H1 (cell line): ENCODE measurements at regions not wholly inside any gene's neighbourhood (a gene's known extent, or its start where the extent isn't known, plus 50 kb on each side); places are given as distances from the start of the nearest gene placed in this dataset.

ENCODE experiments used
- CTCF ChIA-PET: fragments of 300-600 bp; sonication (Branson Sonifier 250); formaldehyde crosslinking; loops from one replicate; lab custom pipeline; 2021; ENCODE audit not compliant: partially characterized antibody; lab: Charles Lee
- POLR2A ChIA-PET: fragments of 300-600 bp; sonication (Branson Sonifier 250); formaldehyde crosslinking; loops from one replicate; lab custom pipeline; 2021; ENCODE audit warnings: inconsistent platforms; ENCODE audit not compliant: partially characterized antibody; lab: Charles Lee
- DNase-seq, 2 experiments: peaks; one replicate each; pipeline versions ENCODE4 v3.0.0 to v3.0.0-alpha.2; 2010 to 2022; ENCODE audit warnings: low spot score in 2 of 2, low read depth in 1 of 2, mixed read lengths in 1 of 2
- FAIRE-seq: peaks from 2 replicates; lab custom pipeline; 2011; peaks lifted over from hg19 to GRCh38; lab: Jason Lieb, UNC
- H2AFZ ChIP-seq: 2 replicates; pipeline ENCODE4 v1.8.1; 2012; ENCODE audit warnings: low read length, inconsistent platforms
- H2AK5ac ChIP-seq: 2 replicates; pipeline ENCODE4 v1.6.1; 2013; ENCODE audit warnings: low read depth, low read length
- H2BK120ac ChIP-seq: replicated peaks from 2 replicates; pipeline ENCODE3; 2013; ENCODE audit warnings: low read depth, low read length, inconsistent platforms
- H2BK12ac ChIP-seq: 2 replicates; pipeline ENCODE4 v1.6.1; 2013; ENCODE audit warnings: low read depth, low read length
- H2BK15ac ChIP-seq: 2 replicates; pipeline ENCODE4 v1.6.1; 2013; ENCODE audit warnings: low read length
- H2BK20ac ChIP-seq: 2 replicates; pipeline ENCODE4 v1.6.1; 2013; ENCODE audit warnings: low read length
- H2BK5ac ChIP-seq: 2 replicates; pipeline ENCODE4 v1.6.1; 2013; ENCODE audit warnings: low read depth, low read length
- H3K14ac ChIP-seq: 2 replicates; pipeline ENCODE4 v1.6.1; 2013; ENCODE audit warnings: inconsistent platforms; ENCODE audit not compliant: insufficient read length
- H3K18ac ChIP-seq: 2 replicates; pipeline ENCODE4 v1.6.1; 2013; ENCODE audit warnings: low read length; ENCODE audit errors: extremely low read depth
- H3K23ac ChIP-seq: 2 replicates; pipeline ENCODE4 v1.6.1; 2013; ENCODE audit warnings: inconsistent platforms; ENCODE audit not compliant: insufficient read length
- H3K23me2 ChIP-seq: 2 replicates; pipeline ENCODE4 v1.6.1; 2013; ENCODE audit warnings: low read depth, low read length
- H3K27ac ChIP-seq: 2 replicates; pipeline ENCODE4 v1.6.1; 2011; ENCODE audit warnings: low read depth, low read length, inconsistent platforms
- H3K27me3 ChIP-seq, 4 experiments: replicated peaks in 1 of 4; 1 replicate in 1 of 4; 2 replicates in 3 of 4; pipeline versions ENCODE4 v1.6.1 to v1.8.1; 2011 to 2013; ENCODE audit warnings: low read length in 3 of 4, mild to moderate bottlenecking in 3 of 4, inconsistent platforms in 2 of 4, mixed read lengths in 2 of 4, moderate library complexity in 1 of 4; ENCODE audit not compliant: control insufficient read depth in 3 of 4, insufficient read depth in 3 of 4; ENCODE audit errors: extremely low read depth in 1 of 4
- H3K36me3 ChIP-seq, 4 experiments: 2 replicates each; pipeline versions ENCODE4 v1.6.1 to v1.8.1; 2011 to 2013; ENCODE audit warnings: mild to moderate bottlenecking in 4 of 4, low read length in 3 of 4, moderate library complexity in 2 of 4, control low read depth in 1 of 4, inconsistent platforms in 1 of 4; ENCODE audit not compliant: insufficient read depth in 4 of 4, control insufficient read depth in 2 of 4
- H3K4ac ChIP-seq: replicated peaks from 2 replicates; pipeline ENCODE3; 2013; ENCODE audit warnings: low read length, low read depth, mixed read lengths, inconsistent platforms; ENCODE audit not compliant: insufficient read length
- H3K4me1 ChIP-seq, 4 experiments: replicated peaks in 1 of 4; 1 replicate in 1 of 4; 2 replicates in 3 of 4; pipeline versions ENCODE4 v1.6.1 to v1.8.1; 2011 to 2013; ENCODE audit warnings: low read length in 3 of 4, inconsistent platforms in 2 of 4, mixed read lengths in 1 of 4; ENCODE audit not compliant: insufficient read depth in 4 of 4, control insufficient read depth in 3 of 4
- H3K4me2 ChIP-seq, 2 experiments: 2 replicates each; pipeline versions ENCODE4 v1.6.1 to v1.8.1; 2011 to 2013; ENCODE audit warnings: low read depth in 2 of 2, low read length in 2 of 2, control low read depth in 1 of 2, inconsistent platforms in 1 of 2, mild to moderate bottlenecking in 1 of 2; ENCODE audit not compliant: insufficient read depth in 1 of 2
- H3K4me3 ChIP-seq, 4 experiments: fragments of 200-600, 300-600 bp in 1 of 4; sonication (generic), shearing (Covaris generic), sonication (Bioruptor Twin) in 1 of 4; 2 replicates each; pipeline versions ENCODE4 v1.5.1 to v1.8.1; 2011 to 2016; ENCODE audit warnings: low read length in 4 of 4, low read depth in 3 of 4, control low read depth in 2 of 4, inconsistent platforms in 2 of 4, mild to moderate bottlenecking in 2 of 4, mixed read lengths in 1 of 4, moderate library complexity in 1 of 4; ENCODE audit not compliant: insufficient read depth in 2 of 4; ENCODE audit errors: extremely low read depth in 1 of 4
- H3K56ac ChIP-seq: replicated peaks from 2 replicates; pipeline ENCODE3; 2013; ENCODE audit warnings: low read depth, mild to moderate bottlenecking, mixed read lengths, low read length, inconsistent platforms; ENCODE audit not compliant: insufficient read length
- H3K79me1 ChIP-seq: 2 replicates; pipeline ENCODE4 v1.6.1; 2013; ENCODE audit warnings: low read depth, low read length, control low read depth
- H3K79me2 ChIP-seq, 2 experiments: 2 replicates each; pipeline versions ENCODE4 v1.6.1 to v1.8.1; 2012 to 2013; ENCODE audit warnings: low read length in 2 of 2, mild to moderate bottlenecking in 2 of 2, inconsistent platforms in 1 of 2; ENCODE audit not compliant: insufficient read depth in 2 of 2, control insufficient read depth in 1 of 2
- H3K9ac ChIP-seq, 4 experiments: replicated peaks in 1 of 4; 1 replicate in 1 of 4; 2 replicates in 3 of 4; pipeline versions ENCODE4 v1.6.1 to v1.8.1; 2011 to 2013; ENCODE audit warnings: low read depth in 3 of 4, low read length in 3 of 4, control low read depth in 2 of 4, mild to moderate bottlenecking in 2 of 4, moderate library complexity in 2 of 4, inconsistent platforms in 1 of 4; ENCODE audit errors: extremely low read depth in 1 of 4
- H3K9me3 ChIP-seq, 2 experiments: 2 replicates each; pipeline versions ENCODE4 v1.6.1 to v1.8.1; 2012 to 2013; ENCODE audit warnings: mild to moderate bottlenecking in 2 of 2, moderate library complexity in 2 of 2, control low read depth in 1 of 2, inconsistent platforms in 1 of 2, low read depth in 1 of 2, low read length in 1 of 2, mixed read lengths in 1 of 2; ENCODE audit not compliant: insufficient read depth in 2 of 2
- H4K20me1 ChIP-seq, 2 experiments: replicated peaks in 1 of 2; 2 replicates each; pipeline versions ENCODE3 to v1.8.1; 2011 to 2013; ENCODE audit warnings: inconsistent platforms in 2 of 2, low read length in 2 of 2, mild to moderate bottlenecking in 1 of 2; ENCODE audit not compliant: insufficient read depth in 2 of 2, control insufficient read depth in 1 of 2
- H4K5ac ChIP-seq: 2 replicates; pipeline ENCODE4 v1.6.1; 2013; ENCODE audit warnings: low read length, low read depth, mixed read lengths, inconsistent platforms; ENCODE audit not compliant: insufficient read length
- H4K8ac ChIP-seq: 2 replicates; pipeline ENCODE4 v1.8.0; 2013; ENCODE audit warnings: mild to moderate bottlenecking, moderate library complexity, low read length, inconsistent platforms; ENCODE audit not compliant: insufficient read depth; ENCODE audit errors: extremely low read depth
- H4K91ac ChIP-seq: replicated peaks from 2 replicates; pipeline ENCODE3; 2013; ENCODE audit warnings: low read length, mixed read lengths, inconsistent platforms; ENCODE audit not compliant: insufficient read length
- BACH1 ChIP-seq: IDR thresholded peaks from 2 replicates; pipeline ENCODE4 v1.6.1; 2012; ENCODE audit warnings: low read length, improper control_type of control experiment
- CBX5 ChIP-seq: fragments of 300-800, 300-1000 bp; sonication (generic); IDR thresholded peaks from 2 replicates; pipeline ENCODE4 v1.7.1; 2016; ENCODE audit warnings: antibody characterized with exemption, low read length, low read depth
- CHD1 ChIP-seq: IDR thresholded peaks from 2 replicates; pipeline ENCODE4 v1.6.1; 2012; ENCODE audit warnings: low read depth, low read length, improper control_type of control experiment
- JUN ChIP-seq: IDR thresholded peaks from 2 replicates; pipeline ENCODE4 v1.6.1; 2011; ENCODE audit warnings: low read depth, mild to moderate bottlenecking, improper control_type of control experiment, low read length
- KDM4A ChIP-seq: IDR thresholded peaks from one replicate; pipeline ENCODE4 v1.7.1; 2012; ENCODE audit warnings: low read depth, mild to moderate bottlenecking, moderate library complexity, low read length, inconsistent platforms; ENCODE audit not compliant: severe bottlenecking
- SAP30 ChIP-seq: fragments of 300-600 bp; sonication (generic); IDR thresholded peaks from 2 replicates; pipeline ENCODE4 v1.7.1; 2012; ENCODE audit warnings: low read length, moderate library complexity, mild to moderate bottlenecking, inconsistent platforms; ENCODE audit not compliant: insufficient read depth, insufficient replicate concordance
- SP1 ChIP-seq: IDR thresholded peaks from 2 replicates; pipeline ENCODE4 v1.6.1; 2011; ENCODE audit warnings: low read depth, low read length
- SP4 ChIP-seq: IDR thresholded peaks from 2 replicates; pipeline ENCODE4 v1.6.1; 2012; ENCODE audit warnings: low read length, inconsistent platforms
- SRF ChIP-seq: IDR thresholded peaks from 2 replicates; pipeline ENCODE4 v1.6.1; 2011; ENCODE audit warnings: mild to moderate bottlenecking, low read depth, low read length, moderate library complexity
- SUZ12 ChIP-seq: fragments of 200-600 bp; sonication (generic); IDR thresholded peaks from 2 replicates; pipeline ENCODE4 v1.6.1; 2012; ENCODE audit warnings: mild to moderate bottlenecking, inconsistent platforms, low read length, moderate library complexity, mixed read lengths
- TAF1 ChIP-seq: IDR thresholded peaks from 2 replicates; pipeline ENCODE4 v1.6.1; 2011; ENCODE audit warnings: mild to moderate bottlenecking, low read depth, low read length
- WGBS, 2 experiments: shearing (Covaris generic) in 1 of 2; methylation state at CpG; one replicate each; pipeline versions ENCODE4 v1.1.6 to v1.1.7; 2013 to 2015; ENCODE audit warnings: low lambda C conversion rate in 2 of 2, mixed read lengths in 2 of 2, inconsistent platforms in 1 of 2, low coverage in 1 of 2, missing lambda C conversion rate in 1 of 2; ENCODE audit not compliant: insufficient replicate concordance in 2 of 2, insufficient coverage in 1 of 2, insufficient read length in 1 of 2; ENCODE audit errors: extremely low coverage in 1 of 2, missing lambda C conversion rate in 1 of 2; 5-methylcytosine and 5-hydroxymethylcytosine counted together
- TF ChIP-seq, protein P1 (sequence below): IDR thresholded peaks from 2 replicates; pipeline ENCODE4 v1.6.1; 2011; ENCODE audit warnings: low read depth, mild to moderate bottlenecking, low read length; ENCODE audit not compliant: insufficient read depth
- TF ChIP-seq, protein P2 (sequence below), 3 experiments: IDR thresholded peaks; 1 replicate in 2 of 3; 2 replicates in 1 of 3; pipeline versions ENCODE4 v1.5.1 to v1.6.1; 2011; ENCODE audit warnings: low read length in 3 of 3, mild to moderate bottlenecking in 3 of 3, inconsistent platforms in 2 of 3, low read depth in 1 of 3, moderate library complexity in 1 of 3; ENCODE audit not compliant: insufficient read depth in 1 of 3; ENCODE audit errors: control extremely low read depth in 1 of 3

DNA sequence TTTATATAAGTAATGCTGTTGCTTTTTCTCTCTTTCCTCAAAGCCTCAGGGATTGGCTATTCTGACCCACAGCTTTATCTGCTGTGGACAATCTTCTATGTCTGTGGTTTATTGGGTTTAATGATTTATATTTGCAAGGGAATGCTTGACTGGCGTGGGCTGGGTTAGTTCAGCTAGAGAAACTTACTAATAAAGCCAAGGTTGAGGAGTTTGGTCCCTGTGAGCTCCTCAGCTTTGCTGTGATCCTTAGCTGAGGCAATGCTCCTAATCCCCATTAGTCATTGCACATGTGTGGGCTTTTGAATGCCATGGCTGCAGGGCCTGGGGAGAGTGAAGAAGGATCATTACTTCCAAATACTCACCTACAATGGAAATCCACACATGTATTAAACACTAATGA lies 179.3 kb downstream of the ZNF326 start:
- H3K79me1 ChIP-seq = no peaks in the 10 kb centered on the region
- H3K56ac ChIP-seq = no peak overlapping the region
- H4K5ac ChIP-seq = no peak overlapping the region
- no peak overlapping the region for H2BK20ac ChIP-seq
- H3K4me3 ChIP-seq = no peak overlapping the region
- no peaks in the 10 kb centered on the region for H3K4me1 ChIP-seq
- DNase-seq (no peak), FAIRE-seq (no peak)
- H3K18ac ChIP-seq = no peak overlapping the region
- no peak overlapping the region for H3K14ac ChIP-seq
- no peak overlapping the region for H3K4me2 ChIP-seq
- no peak overlapping the region for H4K91ac ChIP-seq
- no peaks in the 10 kb centered on the region for H3K23me2 ChIP-seq
- H4K8ac ChIP-seq = no peak overlapping the region
- no peak overlapping the region for H3K9ac ChIP-seq
- H2BK5ac ChIP-seq = no peak overlapping the region
- ChIA-PET POLR2A (no interaction called here), CTCF (interaction anchor here (1.3 to 1.6 kb wide), 2 partner anchors 24 to 41 kb away, joined by 3 to 4 read pairs; no protein-coding TSS in a partner anchor)
- no peaks in the 10 kb centered on the region for H3K36me3 ChIP-seq
- 100% methylated on average over 1 of the region's 1 CpG; no CpG with 5 or more reads in 1 of the 2 experiments for WGBS, 2 experiments
- H3K9me3 ChIP-seq = no peaks in the 10 kb centered on the region
- no peak overlapping the region for H2BK120ac ChIP-seq
- no peak overlapping the region for H3K27ac ChIP-seq
- no peak overlapping the region for H2BK15ac ChIP-seq
- no peaks in the 10 kb centered on the region for H3K79me2 ChIP-seq
- no peak overlapping the region for H3K4ac ChIP-seq
- no peak overlapping the region for H2AK5ac ChIP-seq
- no peak overlapping the region for H3K23ac ChIP-seq
- no peak overlapping the region for H2AFZ ChIP-seq
- no peak overlapping the region for H2BK12ac ChIP-seq
- no peaks in the 10 kb centered on the region for H3K27me3 ChIP-seq
- H4K20me1 ChIP-seq = no peaks in the 10 kb centered on the region
- TF ChIP-seq SUZ12 = no peak
- no peak for TF ChIP-seq TAF1
- TF ChIP-seq KDM4A = no peak
- TF ChIP-seq, protein P1, sequence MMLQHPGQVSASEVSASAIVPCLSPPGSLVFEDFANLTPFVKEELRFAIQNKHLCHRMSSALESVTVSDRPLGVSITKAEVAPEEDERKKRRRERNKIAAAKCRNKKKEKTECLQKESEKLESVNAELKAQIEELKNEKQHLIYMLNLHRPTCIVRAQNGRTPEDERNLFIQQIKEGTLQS = no peak
- TF ChIP-seq, protein P2, sequence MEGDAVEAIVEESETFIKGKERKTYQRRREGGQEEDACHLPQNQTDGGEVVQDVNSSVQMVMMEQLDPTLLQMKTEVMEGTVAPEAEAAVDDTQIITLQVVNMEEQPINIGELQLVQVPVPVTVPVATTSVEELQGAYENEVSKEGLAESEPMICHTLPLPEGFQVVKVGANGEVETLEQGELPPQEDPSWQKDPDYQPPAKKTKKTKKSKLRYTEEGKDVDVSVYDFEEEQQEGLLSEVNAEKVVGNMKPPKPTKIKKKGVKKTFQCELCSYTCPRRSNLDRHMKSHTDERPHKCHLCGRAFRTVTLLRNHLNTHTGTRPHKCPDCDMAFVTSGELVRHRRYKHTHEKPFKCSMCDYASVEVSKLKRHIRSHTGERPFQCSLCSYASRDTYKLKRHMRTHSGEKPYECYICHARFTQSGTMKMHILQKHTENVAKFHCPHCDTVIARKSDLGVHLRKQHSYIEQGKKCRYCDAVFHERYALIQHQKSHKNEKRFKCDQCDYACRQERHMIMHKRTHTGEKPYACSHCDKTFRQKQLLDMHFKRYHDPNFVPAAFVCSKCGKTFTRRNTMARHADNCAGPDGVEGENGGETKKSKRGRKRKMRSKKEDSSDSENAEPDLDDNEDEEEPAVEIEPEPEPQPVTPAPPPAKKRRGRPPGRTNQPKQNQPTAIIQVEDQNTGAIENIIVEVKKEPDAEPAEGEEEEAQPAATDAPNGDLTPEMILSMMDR (IDR thresholded peaks at IDR 0.05; ENCODE audit: control extremely low read depth in 1 of 3, insufficient read depth in 1 of 3, low read depth in 1 of 3, low read length in 3 of 3) = no peak
- TF ChIP-seq BACH1 = no peak
- TF ChIP-seq SRF = no peak
- TF ChIP-seq SP4 = no peak
- TF ChIP-seq CBX5 = no peak
- no peak for TF ChIP-seq CHD1
- TF ChIP-seq SP1 = no peak
- no peak for TF ChIP-seq SAP30
- TF ChIP-seq JUN = no peak
